Parathyroid adenoma (tissue), 2 donors: ENCODE measurements at regions not wholly inside any gene's neighbourhood (a gene's known extent, or its start where the extent isn't known, plus 50 kb on each side); places are given as distances from the start of the nearest gene placed in this dataset.

Experiments
- H2AFZ ChIP-seq: fragments of 300-600 bp; sonication (generic); one replicate; pipeline ENCODE4 v1.7.0; 2017; ENCODE audit warnings: antibody characterized with exemption, mild to moderate bottlenecking
- H3K27ac ChIP-seq: fragments of 300-600 bp; sonication (generic); one replicate; pipeline ENCODE4 v1.7.0; 2017
- H3K27me3 ChIP-seq: fragments of 300-600 bp; sonication (generic); one replicate; pipeline ENCODE4 v1.7.0; 2017; ENCODE audit warnings: low read length; ENCODE audit not compliant: control insufficient read depth, insufficient read depth
- H3K36me3 ChIP-seq: fragments of 300-600 bp; sonication (generic); one replicate; pipeline ENCODE4 v1.7.0; 2017; ENCODE audit warnings: low read length; ENCODE audit not compliant: control insufficient read depth, insufficient read depth
- H3K4me1 ChIP-seq: fragments of 300-600 bp; sonication (generic); one replicate; pipeline ENCODE4 v1.7.0; 2017; ENCODE audit warnings: control low read depth
- H3K4me2 ChIP-seq: fragments of 300-600 bp; sonication (generic); one replicate; pipeline ENCODE4 v1.7.0; 2017; ENCODE audit warnings: low read length
- H3K4me3 ChIP-seq: fragments of 300-600 bp; sonication (generic); one replicate; pipeline ENCODE4 v1.7.0; 2017; ENCODE audit warnings: low read depth, low read length
- H3K79me2 ChIP-seq: fragments of 300-600 bp; sonication (generic); one replicate; pipeline ENCODE4 v1.7.0; 2017; ENCODE audit warnings: control low read depth
- H3K9ac ChIP-seq: fragments of 300-600 bp; sonication (generic); one replicate; pipeline ENCODE4 v1.7.0; 2017; ENCODE audit warnings: mild to moderate bottlenecking
- H3K9me3 ChIP-seq: fragments of 300-600 bp; sonication (generic); one replicate; pipeline ENCODE4 v1.7.0; 2017; ENCODE audit warnings: low read length; ENCODE audit not compliant: control insufficient read depth
- CTCF ChIP-seq: fragments of 300-600 bp; sonication (generic); IDR thresholded peaks from one replicate; pipeline ENCODE4 v1.7.0; 2017; ENCODE audit warnings: antibody characterized with exemption, mild to moderate bottlenecking
- donor health status: primary hyperparathyroidism.

GRCh38 chr2:45236268-45236667, 227.0 kb upstream of the SIX2 start:
- no peak overlapping the region for H3K27ac ChIP-seq
- H3K27me3 ChIP-seq: no peaks in the 10 kb centered on the region
- H3K79me2 ChIP-seq: no peaks in the 10 kb centered on the region
- H2AFZ ChIP-seq: no peak overlapping the region
- no peaks in the 10 kb centered on the region for H3K36me3 ChIP-seq
- TF ChIP-seq CTCF: no peak
- no peak overlapping the region for H3K9ac ChIP-seq
- H3K4me3 ChIP-seq: no peak overlapping the region
- H3K9me3 ChIP-seq: no peaks in the 10 kb centered on the region
- no peaks in the 10 kb centered on the region for H3K4me1 ChIP-seq
- no peak overlapping the region for H3K4me2 ChIP-seq

GRCh38 chr2:45233301-45233700, 224.0 kb upstream of the SIX2 start:
- Histone ChIP-seq H2AFZ (no peak overlapping the region), H3K9me3 (no peaks in the 10 kb centered on the region), H3K79me2 (no peaks in the 10 kb centered on the region), H3K27ac (no peak overlapping the region), H3K4me3 (no peak overlapping the region), H3K9ac (no peak overlapping the region), H3K4me2 (no peak overlapping the region), H3K36me3 (no peaks in the 10 kb centered on the region), H3K27me3 (no peaks in the 10 kb centered on the region), H3K4me1 (no peaks in the 10 kb centered on the region)
- no peak for TF ChIP-seq CTCF

GRCh38 chr2:45232818-45233217, 223.6 kb upstream of the SIX2 start:
- Histone ChIP-seq H3K27me3 (no peaks in the 10 kb centered on the region), H3K27ac (no peak overlapping the region), H3K4me2 (no peak overlapping the region), H3K9me3 (no peaks in the 10 kb centered on the region), H3K9ac (no peak overlapping the region), H3K4me3 (no peak overlapping the region), H3K36me3 (no peaks in the 10 kb centered on the region), H2AFZ (no peak overlapping the region), H3K4me1 (no peaks in the 10 kb centered on the region), H3K79me2 (no peaks in the 10 kb centered on the region)
- no peak for TF ChIP-seq CTCF

GRCh38 chr2:45229411-45229810, 220.2 kb upstream of the SIX2 start:
- H3K27ac ChIP-seq: no peak overlapping the region

More at GRCh38 chr2:45229411-45229810, 220.2 kb upstream of the SIX2 start:
- H3K36me3 ChIP-seq: no peaks in the 10 kb centered on the region
- no peaks in the 10 kb centered on the region for H3K4me1 ChIP-seq
- no peaks in the 10 kb centered on the region for H3K27me3 ChIP-seq
- no peak for TF ChIP-seq CTCF
- no peak overlapping the region for H3K4me3 ChIP-seq
- no peaks in the 10 kb centered on the region for H3K9me3 ChIP-seq
- H3K4me2 ChIP-seq: no peak overlapping the region
- H2AFZ ChIP-seq: no peak overlapping the region
- H3K9ac ChIP-seq: no peak overlapping the region
- H3K79me2 ChIP-seq: no peaks in the 10 kb centered on the region
